Mesendoderm (in vitro differentiated cells): ENCODE measurements at regions not wholly inside any gene's neighbourhood (a gene's known extent, or its start where the extent isn't known, plus 50 kb on each side); places are given as distances from the start of the nearest gene placed in this dataset.

Experiments used
- DNase-seq: peaks from one replicate; pipeline ENCODE4 v3.0.0; 2013
- H2AK5ac ChIP-seq: 2 replicates; pipeline ENCODE4 v1.6.1; 2013; ENCODE audit warnings: low read length, inconsistent platforms
- H2BK120ac ChIP-seq: 2 replicates; pipeline ENCODE4 v1.6.1; 2013; ENCODE audit warnings: low read depth, mild to moderate bottlenecking, low read length, moderate library complexity, mixed read lengths
- H2BK15ac ChIP-seq: replicated peaks from 2 replicates; pipeline ENCODE4 v1.6.1; 2013; ENCODE audit warnings: low read depth, mild to moderate bottlenecking, moderate library complexity
- H2BK5ac ChIP-seq: 2 replicates; pipeline ENCODE4 v1.6.1; 2013; ENCODE audit warnings: low read length, inconsistent platforms
- H3K18ac ChIP-seq: 2 replicates; pipeline ENCODE4 v1.6.1; 2013; ENCODE audit warnings: mild to moderate bottlenecking, low read length, mixed read lengths
- H3K23ac ChIP-seq: one replicate; pipeline ENCODE4 v1.6.1; 2013; ENCODE audit warnings: low read length
- H3K27ac ChIP-seq: 2 replicates; pipeline ENCODE4 v1.5.1; 2013; ENCODE audit warnings: low read depth, mild to moderate bottlenecking, inconsistent platforms, low read length, moderate library complexity
- H3K27me3 ChIP-seq: 2 replicates; pipeline ENCODE4 v1.6.1; 2013; ENCODE audit warnings: low read length, control low read depth, mild to moderate bottlenecking, inconsistent platforms; ENCODE audit not compliant: insufficient read depth, poor library complexity
- H3K36me3 ChIP-seq: 2 replicates; pipeline ENCODE4 v1.6.1; 2013; ENCODE audit warnings: low read length, inconsistent platforms; ENCODE audit not compliant: control insufficient read depth, insufficient read depth
- H3K4ac ChIP-seq: one replicate; pipeline ENCODE4 v1.6.1; 2013; ENCODE audit warnings: low read depth, mild to moderate bottlenecking, low read length, moderate library complexity
- H3K4me1 ChIP-seq: 2 replicates; pipeline ENCODE4 v1.6.1; 2013; ENCODE audit warnings: low read depth, low read length, inconsistent platforms; ENCODE audit not compliant: control insufficient read depth
- H3K4me2 ChIP-seq: 2 replicates; pipeline ENCODE4 v1.6.1; 2013; ENCODE audit warnings: low read length
- H3K4me3 ChIP-seq: 2 replicates; pipeline ENCODE4 v1.5.1; 2013; ENCODE audit warnings: mild to moderate bottlenecking, low read length
- H3K56ac ChIP-seq: one replicate; pipeline ENCODE4 v1.6.1; 2013; ENCODE audit warnings: low read length
- H3K79me1 ChIP-seq: 2 replicates; pipeline ENCODE4 v1.6.1; 2013; ENCODE audit warnings: low read length, inconsistent platforms
- H3K79me2 ChIP-seq: 2 replicates; pipeline ENCODE4 v1.6.1; 2013; ENCODE audit warnings: mild to moderate bottlenecking, low read length; ENCODE audit not compliant: control insufficient read depth, insufficient read depth
- H3K9ac ChIP-seq: 2 replicates; pipeline ENCODE4 v1.6.1; 2013; ENCODE audit warnings: low read length, inconsistent platforms
- H4K5ac ChIP-seq: one replicate; pipeline ENCODE4 v1.6.1; 2013; ENCODE audit warnings: low read length
- H4K8ac ChIP-seq: one replicate; pipeline ENCODE4 v1.6.1; 2013; ENCODE audit warnings: low read depth, mild to moderate bottlenecking, control low read depth, low read length, moderate library complexity
- WGBS: extraction: QIAGEN DNeasy Blood & Tissue Kit; methylation state at CpG from one replicate; pipeline ENCODE4 v1.1.7; 2013; ENCODE audit warnings: low lambda C conversion rate, missing lambda C conversion rate; ENCODE audit not compliant: insufficient coverage; ENCODE audit errors: extremely low coverage; 5-methylcytosine and 5-hydroxymethylcytosine counted together

DNA sequence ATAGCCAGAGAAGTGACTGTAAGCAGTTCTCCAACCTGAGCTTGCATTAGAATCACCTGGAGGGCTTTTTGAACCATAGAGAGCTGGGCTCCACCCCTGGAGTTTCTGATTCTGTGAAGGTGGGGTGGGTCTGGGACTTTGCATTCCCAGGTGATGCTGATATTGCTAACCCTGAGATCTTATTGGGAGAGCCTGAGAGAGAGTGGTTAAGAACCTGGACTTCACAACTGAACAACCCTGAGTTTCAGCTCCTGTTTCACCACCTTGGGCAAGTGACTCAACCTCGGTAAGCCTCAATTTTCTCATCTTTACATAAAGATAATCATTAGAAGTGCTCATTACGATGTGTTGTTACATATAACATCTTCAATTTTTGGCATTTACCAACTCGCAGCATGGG is 498.6 kb downstream of the EBF1 start:
- H3K36me3 ChIP-seq: no peaks in the 10 kb centered on the region
- no peak overlapping the region for H4K5ac ChIP-seq
- H3K18ac ChIP-seq: no peak overlapping the region
- no peaks in the 10 kb centered on the region for H3K79me1 ChIP-seq
- no peak overlapping the region for H3K23ac ChIP-seq
- no peak overlapping the region for H3K4me3 ChIP-seq
- H2BK15ac ChIP-seq: no peak overlapping the region
- H2BK120ac ChIP-seq: no peak overlapping the region
- H3K4me2 ChIP-seq: no peak overlapping the region
- H3K79me2 ChIP-seq: no peaks in the 10 kb centered on the region
- no peak for DNase-seq
- H3K9ac ChIP-seq: no peak overlapping the region
- H3K56ac ChIP-seq: no peak overlapping the region
- H2BK5ac ChIP-seq: no peak overlapping the region
- whole genome bisulfite sequencing: no CpG with 5 or more reads among the region's 3 CpGs
- no peak overlapping the region for H3K4ac ChIP-seq
- no peaks in the 10 kb centered on the region for H3K27me3 ChIP-seq
- H3K27ac ChIP-seq: no peak overlapping the region
- H3K4me1 ChIP-seq: peaks cover 8% of the 10 kb centered on the region
- no peak overlapping the region for H2AK5ac ChIP-seq
- no peak overlapping the region for H4K8ac ChIP-seq

DNA sequence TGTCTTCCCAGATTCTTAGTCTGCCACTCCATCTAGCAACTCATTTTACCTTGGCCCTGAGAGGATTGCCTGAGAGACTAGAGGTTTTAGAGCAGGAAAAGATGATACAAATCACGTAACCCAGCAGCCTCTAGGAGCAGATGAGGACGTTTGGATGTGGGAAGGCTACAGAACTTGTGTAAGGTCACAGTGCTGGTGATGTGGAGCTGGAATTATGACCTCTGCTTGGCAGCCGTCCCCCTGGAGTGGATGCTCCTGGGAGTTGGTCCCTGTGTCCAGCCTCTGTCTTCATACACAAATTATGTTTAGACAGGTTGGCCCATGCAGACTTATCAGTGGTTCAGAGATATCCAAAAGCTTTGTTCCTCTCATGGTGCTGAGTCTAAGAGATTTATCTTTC is 499.0 kb downstream of the EBF1 start:
- no peak overlapping the region for H3K23ac ChIP-seq
- H3K27ac ChIP-seq: no peak overlapping the region
- H3K4me3 ChIP-seq: no peak overlapping the region
- DNase-seq: no peak
- H3K4me2 ChIP-seq: no peak overlapping the region
- no peak overlapping the region for H3K18ac ChIP-seq
- no peak overlapping the region for H2AK5ac ChIP-seq
- no peak overlapping the region for H4K8ac ChIP-seq
- H3K27me3 ChIP-seq: no peaks in the 10 kb centered on the region
- H2BK5ac ChIP-seq: no peak overlapping the region
- H2BK120ac ChIP-seq: no peak overlapping the region
- H3K36me3 ChIP-seq: no peaks in the 10 kb centered on the region
- H2BK15ac ChIP-seq: no peak overlapping the region
- H3K56ac ChIP-seq: no peak overlapping the region
- H3K79me2 ChIP-seq: no peaks in the 10 kb centered on the region
- no peaks in the 10 kb centered on the region for H3K79me1 ChIP-seq
- peaks cover 8% of the 10 kb centered on the region for H3K4me1 ChIP-seq
- H3K9ac ChIP-seq: no peak overlapping the region
- H4K5ac ChIP-seq: no peak overlapping the region
- WGBS: no CpG with 5 or more reads among the region's 3 CpGs
- H3K4ac ChIP-seq: no peak overlapping the region

GRCh38 chr5:158599157-158599556 is 500.6 kb downstream of the EBF1 start:
- Histone ChIP-seq H3K4me3 (no peak overlapping the region), H4K8ac (no peak overlapping the region), H2BK5ac (no peak overlapping the region), H3K18ac (peak overlapping the region; percentile 31), H4K5ac (no peak overlapping the region), H2AK5ac (no peak overlapping the region), H3K27me3 (no peaks in the 10 kb centered on the region), H3K4me1 (peaks cover 8% of the 10 kb centered on the region), H3K4me2 (no peak overlapping the region), H3K27ac (no peak overlapping the region), H3K4ac (no peak overlapping the region), H3K9ac (no peak overlapping the region), H3K56ac (no peak overlapping the region), H3K36me3 (no peaks in the 10 kb centered on the region), H2BK120ac (no peak overlapping the region), H3K79me1 (no peaks in the 10 kb centered on the region), H2BK15ac (no peak overlapping the region), H3K23ac (no peak overlapping the region), H3K79me2 (no peaks in the 10 kb centered on the region)
- no CpG with 5 or more reads among the region's 2 CpGs for WGBS
- peak; percentile 71 for DNase-seq

DNA sequence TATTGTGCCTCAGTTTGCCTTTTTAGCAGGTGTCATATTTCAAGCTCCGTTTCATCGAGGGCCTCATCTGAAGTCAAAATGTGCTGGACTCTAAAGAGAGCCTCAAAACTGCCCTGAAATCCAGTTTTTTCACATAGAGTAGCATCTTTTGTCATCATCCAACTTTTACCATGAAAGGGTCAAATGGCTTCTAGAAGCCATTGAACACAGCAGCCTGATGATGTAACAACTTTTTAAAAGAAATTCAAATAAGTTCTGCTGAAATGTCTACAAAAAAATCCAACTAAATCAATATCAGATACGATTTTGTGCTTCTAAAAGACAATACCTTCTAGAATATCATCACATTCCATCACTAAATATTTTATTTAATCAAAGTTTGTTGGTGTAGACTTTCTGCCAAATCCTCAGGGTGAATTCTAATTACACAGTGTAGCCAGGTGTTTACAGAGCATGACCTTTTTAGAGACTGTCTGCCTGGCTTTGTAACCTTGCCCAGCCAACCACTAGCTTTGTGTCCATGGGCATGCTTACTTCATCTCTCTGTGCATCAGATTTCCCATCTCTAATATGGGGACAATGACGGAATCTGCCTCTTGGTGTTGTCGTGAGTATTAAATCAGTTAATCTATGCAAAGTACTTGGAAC is 505.0 kb downstream of the EBF1 start:
- H3K18ac ChIP-seq: no peak overlapping the region
- H3K4me3 ChIP-seq: no peak overlapping the region
- no peak overlapping the region for H3K56ac ChIP-seq
- H3K9ac ChIP-seq: no peak overlapping the region
- H2AK5ac ChIP-seq: no peak overlapping the region
- no peak overlapping the region for H4K5ac ChIP-seq
- H3K79me2 ChIP-seq: no peaks in the 10 kb centered on the region
- peak overlapping the region; percentile 36 for H3K4ac ChIP-seq
- no peaks in the 10 kb centered on the region for H3K79me1 ChIP-seq
- H3K27me3 ChIP-seq: no peaks in the 10 kb centered on the region
- H4K8ac ChIP-seq: no peak overlapping the region
- no peak overlapping the region for H3K4me2 ChIP-seq
- H3K4me1 ChIP-seq: peaks cover 19% of the 10 kb centered on the region
- no peak overlapping the region for H2BK120ac ChIP-seq
- DNase-seq: no peak
- WGBS: 100% methylated on average over 1 of the region's 5 CpGs
- no peak overlapping the region for H2BK5ac ChIP-seq
- no peaks in the 10 kb centered on the region for H3K36me3 ChIP-seq
- no peak overlapping the region for H2BK15ac ChIP-seq
- H3K23ac ChIP-seq: no peak overlapping the region
- no peak overlapping the region for H3K27ac ChIP-seq

- Histone ChIP-seq H3K4me2 (no peak overlapping the region), H3K79me2 (no peaks in the 10 kb centered on the region), H3K4ac (no peak overlapping the region), H2BK5ac (no peak overlapping the region), H3K27me3 (no peaks in the 10 kb centered on the region), H3K4me3 (no peak overlapping the region), H3K36me3 (no peaks in the 10 kb centered on the region), H3K9ac (no peak overlapping the region), H2BK120ac (no peak overlapping the region), H3K27ac (no peak overlapping the region), H3K4me1 (peaks cover 16% of the 10 kb centered on the region), H4K8ac (no peak overlapping the region), H4K5ac (no peak overlapping the region), H2AK5ac (no peak overlapping the region), H3K79me1 (no peaks in the 10 kb centered on the region), H2BK15ac (no peak overlapping the region), H3K18ac (no peak overlapping the region), H3K56ac (no peak overlapping the region), H3K23ac (no peak overlapping the region)
- DNase-seq: no peak
- WGBS: no CpG with 5 or more reads among the region's 1 CpG
Measured at GRCh38 chr5:158593925-158594324, 505.8 kb downstream of the EBF1 start.

DNA sequence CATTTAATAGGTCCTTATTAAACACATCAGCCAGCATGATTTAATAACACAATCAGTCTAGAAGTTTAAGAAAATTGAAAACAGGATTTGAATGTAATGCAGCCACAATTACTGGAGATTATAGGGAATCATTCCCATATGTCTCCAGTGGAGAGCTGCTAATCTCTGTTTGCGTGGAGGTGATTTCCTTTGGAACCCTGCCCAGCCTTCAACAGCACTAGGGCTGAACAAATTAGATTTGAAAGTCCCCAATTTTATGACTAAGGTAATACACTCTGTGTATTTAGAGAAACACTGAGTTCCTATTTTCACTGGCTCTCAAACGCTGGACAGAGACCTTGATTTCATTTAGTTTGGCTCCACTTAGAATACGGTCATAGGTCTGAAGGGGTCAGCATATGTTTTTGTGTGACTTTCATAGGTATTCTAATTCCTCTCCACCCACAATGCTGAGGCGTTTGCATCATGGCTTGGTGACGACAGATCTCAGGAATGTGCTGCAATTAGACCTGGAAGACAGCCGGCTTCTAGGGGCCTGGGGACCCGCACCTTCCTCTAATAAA is 508.3 kb downstream of the EBF1 start:
- no peak overlapping the region for H4K8ac ChIP-seq
- peak overlapping the region; percentile 27 for H2BK5ac ChIP-seq
- H3K4me2 ChIP-seq: no peak overlapping the region
- H2AK5ac ChIP-seq: no peak overlapping the region
- peak overlapping the region; percentile 28 for H3K56ac ChIP-seq
- peak; percentile 94 for DNase-seq
- H3K27me3 ChIP-seq: no peaks in the 10 kb centered on the region
- H3K79me2 ChIP-seq: no peaks in the 10 kb centered on the region
- no peak overlapping the region for H4K5ac ChIP-seq
- peak overlapping the region; percentile 8 for H3K9ac ChIP-seq
- H3K18ac ChIP-seq: peak overlapping the region; percentile 93
- H3K23ac ChIP-seq: no peak overlapping the region
- no peaks in the 10 kb centered on the region for H3K36me3 ChIP-seq
- no peak overlapping the region for H3K27ac ChIP-seq
- H3K4ac ChIP-seq: peak overlapping the region; percentile 43
- H3K4me1 ChIP-seq: peaks cover 11% of the 10 kb centered on the region
- peak overlapping the region; percentile 94 for H2BK15ac ChIP-seq
- no peaks in the 10 kb centered on the region for H3K79me1 ChIP-seq
- WGBS: no CpG with 5 or more reads among the region's 7 CpGs
- no peak overlapping the region for H2BK120ac ChIP-seq
- no peak overlapping the region for H3K4me3 ChIP-seq
